Right renal cortex interstitium (tissue), 3 donors: ENCODE measurements at regions not wholly inside any gene's neighbourhood (a gene's known extent, or its start where the extent isn't known, plus 50 kb on each side); places are given as distances from the start of the nearest gene placed in this dataset.
"Not testable (repeated sequence)": the region's sequence is repeated elsewhere in the genome, so short reads cannot be mapped to it uniquely, and the experiment has no call there.

Experiments used
- DNase-seq, 3 donors: peaks; one replicate each; pipeline ENCODE4 v3.0.0-alpha.2; 2013; ENCODE audit warnings: low read depth in 3 of 3, low spot score in 2 of 3

GRCh38 chr2:208673631-208674030 lies 267.0 kb downstream of the PTH2R start:
- DNase-seq = no peak

- no peak for DNase-seq
These were observed 268.3 kb downstream of the PTH2R start for GRCh38 chr2:208674919-208675318.

GRCh38 chr2:208685929-208686328 lies 279.3 kb downstream of the PTH2R start:
- not testable (repeated sequence) for DNase-seq

GRCh38 chr2:208686665-208687064 lies 280.1 kb downstream of the PTH2R start:
- no peak for DNase-seq

- not testable (repeated sequence) for DNase-seq
These were observed 281.1 kb downstream of the PTH2R start for GRCh38 chr2:208687720-208688119.

- no peak for DNase-seq
These were observed 291.5 kb downstream of the PTH2R start for GRCh38 chr2:208698114-208698513.

GRCh38 chr2:208708486-208708885 lies 301.9 kb downstream of the PTH2R start:
- no peak for DNase-seq

- DNase-seq = no peak
These were observed 305.0 kb downstream of the PTH2R start for GRCh38 chr2:208711598-208711997.

GRCh38 chr2:208713066-208713745 lies 306.6 kb downstream of the PTH2R start:
- DNase-seq = no peak

GRCh38 chr2:208718828-208719227 lies 312.2 kb downstream of the PTH2R start:
- no peak for DNase-seq

GRCh38 chr2:208722731-208723130 lies 316.1 kb downstream of the PTH2R start:
- DNase-seq = no peak

GRCh38 chr2:208725280-208725679 lies 318.7 kb downstream of the PTH2R start:
- DNase-seq = no peak

GRCh38 chr2:208726242-208726641 lies 319.6 kb downstream of the PTH2R start:
- DNase-seq = no peak

- not testable (repeated sequence) for DNase-seq
These were observed 345.2 kb downstream of the PTH2R start for GRCh38 chr2:208751663-208752415.

GRCh38 chr2:208757364-208757763 lies 350.8 kb downstream of the PTH2R start:
- no peak for DNase-seq

- DNase-seq = not testable (repeated sequence)
These were observed 366.5 kb downstream of the PTH2R start for GRCh38 chr2:208773074-208773473.

- no peak for DNase-seq
These were observed 374.6 kb downstream of the PTH2R start for GRCh38 chr2:208781166-208781565.

GRCh38 chr2:208782097-208782496 lies 375.5 kb downstream of the PTH2R start:
- DNase-seq = no peak

GRCh38 chr2:208783184-208783583 lies 376.6 kb downstream of the PTH2R start:
- no peak for DNase-seq

- not testable (repeated sequence) for DNase-seq
These were observed 378.2 kb downstream of the PTH2R start for GRCh38 chr2:208784774-208785173.

- DNase-seq = no peak
These were observed 384.7 kb downstream of the PTH2R start for GRCh38 chr2:208791257-208791656.

- no peak for DNase-seq
These were observed 386.2 kb downstream of the PTH2R start for GRCh38 chr2:208792766-208793165.
